Endothelial cell of umbilical vein (primary cell): ENCODE measurements at regions not wholly inside any gene's neighbourhood (a gene's known extent, or its start where the extent isn't known, plus 50 kb on each side); places are given as distances from the start of the nearest gene placed in this dataset.

Source experiments
- CTCF ChIP-seq, 2 donors: IDR thresholded peaks; 1 replicate in 1 of 2; 2 replicates in 1 of 2; pipeline ENCODE4 v1.5.1; 2011; ENCODE audit warnings: low read length in 2 of 2, mild to moderate bottlenecking in 2 of 2, moderate library complexity in 2 of 2, control low read depth in 1 of 2, inconsistent platforms in 1 of 2, low read depth in 1 of 2; ENCODE audit not compliant: insufficient read depth in 1 of 2; ENCODE audit errors: extremely low read depth in 1 of 2
- EZH2 ChIP-seq: IDR thresholded peaks from 2 replicates; pipeline ENCODE4 v1.6.1; 2012; ENCODE audit warnings: borderline replicate concordance, low read depth, mild to moderate bottlenecking, moderate library complexity, low read length, inconsistent platforms; ENCODE audit not compliant: severe bottlenecking
- MAX ChIP-seq: IDR thresholded peaks from 2 replicates; pipeline ENCODE4 v1.6.1; 2011; ENCODE audit not compliant: insufficient read depth, insufficient read length
- MYC ChIP-seq: IDR thresholded peaks from one replicate; pipeline ENCODE4 v1.6.1; 2011; ENCODE audit warnings: mild to moderate bottlenecking, low read depth, low read length
- POLR2A ChIP-seq: IDR thresholded peaks from 2 replicates; pipeline ENCODE4 v1.6.1; 2012; ENCODE audit warnings: low read depth, mild to moderate bottlenecking, control low read depth, low read length
- POLR2AphosphoS5 ChIP-seq: IDR thresholded peaks from 2 replicates; pipeline ENCODE4 v1.6.1; 2012; ENCODE audit warnings: low read depth, mild to moderate bottlenecking, control low read depth, low read length, moderate library complexity; ENCODE audit not compliant: insufficient read depth

GRCh38 chrY:7437086-7437485 lies 525.5 kb upstream of the AMELY start:
- no peak for TF ChIP-seq POLR2A
- TF ChIP-seq CTCF (IDR thresholded peaks at IDR 0.05; ENCODE audit: extremely low read depth in 1 of 2, insufficient read depth in 1 of 2, low read depth in 1 of 2, low read length in 2 of 2): no peak
- TF ChIP-seq EZH2: no peak
- TF ChIP-seq MAX: no peak
- no peak for TF ChIP-seq POLR2AphosphoS5
- TF ChIP-seq MYC: no peak
